GM12875 (cell line): ENCODE measurements at regions not wholly inside any gene's neighbourhood (a gene's known extent, or its start where the extent isn't known, plus 50 kb on each side); places are given as distances from the start of the nearest gene placed in this dataset.

Source experiments
- H3K4me3 ChIP-seq: one replicate; pipeline ENCODE4 v1.5.1; 2011; ENCODE audit warnings: low read depth, low read length, control low read depth
- CTCF ChIP-seq: IDR thresholded peaks from 2 replicates; pipeline ENCODE4 v1.5.1; 2011; ENCODE audit warnings: low read depth, mild to moderate bottlenecking, control low read depth, inconsistent platforms, low read length, moderate library complexity, borderline replicate concordance; ENCODE audit not compliant: insufficient read depth

GRCh38 chr9:119788921-119789320 is 419.7 kb upstream of the BRINP1 start:
- no peak for TF ChIP-seq CTCF
- H3K4me3 ChIP-seq = no peak overlapping the region

GRCh38 chr9:119781886-119782285 is 412.7 kb upstream of the BRINP1 start:
- no peak overlapping the region for H3K4me3 ChIP-seq
- TF ChIP-seq CTCF = no peak

- no peak for TF ChIP-seq CTCF
- no peak overlapping the region for H3K4me3 ChIP-seq
These were observed 406.2 kb upstream of the BRINP1 start for GRCh38 chr9:119775410-119775809.

- TF ChIP-seq CTCF = no peak
- H3K4me3 ChIP-seq = no peak overlapping the region
These were observed 404.6 kb upstream of the BRINP1 start for GRCh38 chr9:119773823-119774222.

GRCh38 chr9:119771341-119771740 is 402.1 kb upstream of the BRINP1 start:
- TF ChIP-seq CTCF = no peak
- H3K4me3 ChIP-seq = no peak overlapping the region

- no peak for TF ChIP-seq CTCF
- no peak overlapping the region for H3K4me3 ChIP-seq
These were observed 399.0 kb upstream of the BRINP1 start for GRCh38 chr9:119768266-119768665.

- no peak for TF ChIP-seq CTCF
- H3K4me3 ChIP-seq = no peak overlapping the region
These were observed 396.5 kb upstream of the BRINP1 start for GRCh38 chr9:119765632-119766175.
